ENCODE measurements at regions not wholly inside any gene's neighbourhood (a gene's known extent, or its start where the extent isn't known, plus 50 kb on each side); places are given as distances from the start of the nearest gene placed in this dataset.

DNA sequence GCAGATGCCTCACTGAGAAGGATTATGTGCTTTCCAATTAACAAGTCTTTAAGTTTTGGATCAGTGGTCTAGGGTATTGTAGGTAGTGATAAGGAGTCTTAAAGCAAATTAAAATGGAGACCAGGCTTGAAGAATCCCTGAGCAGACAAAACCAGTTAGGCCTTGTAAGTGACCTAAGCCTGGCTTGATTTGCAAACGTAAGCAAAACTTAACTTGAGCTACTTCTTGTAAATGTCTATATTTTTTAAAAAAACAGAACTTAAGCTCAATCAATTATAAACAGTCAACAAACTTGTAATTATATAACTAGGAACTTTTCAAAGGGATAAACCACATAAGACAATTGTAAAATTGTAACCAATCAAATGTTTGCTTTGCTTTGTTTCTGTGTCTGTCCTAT is 72.7 kb upstream of the NALF2 start:
- TF ChIP-seq, protein P1, sequence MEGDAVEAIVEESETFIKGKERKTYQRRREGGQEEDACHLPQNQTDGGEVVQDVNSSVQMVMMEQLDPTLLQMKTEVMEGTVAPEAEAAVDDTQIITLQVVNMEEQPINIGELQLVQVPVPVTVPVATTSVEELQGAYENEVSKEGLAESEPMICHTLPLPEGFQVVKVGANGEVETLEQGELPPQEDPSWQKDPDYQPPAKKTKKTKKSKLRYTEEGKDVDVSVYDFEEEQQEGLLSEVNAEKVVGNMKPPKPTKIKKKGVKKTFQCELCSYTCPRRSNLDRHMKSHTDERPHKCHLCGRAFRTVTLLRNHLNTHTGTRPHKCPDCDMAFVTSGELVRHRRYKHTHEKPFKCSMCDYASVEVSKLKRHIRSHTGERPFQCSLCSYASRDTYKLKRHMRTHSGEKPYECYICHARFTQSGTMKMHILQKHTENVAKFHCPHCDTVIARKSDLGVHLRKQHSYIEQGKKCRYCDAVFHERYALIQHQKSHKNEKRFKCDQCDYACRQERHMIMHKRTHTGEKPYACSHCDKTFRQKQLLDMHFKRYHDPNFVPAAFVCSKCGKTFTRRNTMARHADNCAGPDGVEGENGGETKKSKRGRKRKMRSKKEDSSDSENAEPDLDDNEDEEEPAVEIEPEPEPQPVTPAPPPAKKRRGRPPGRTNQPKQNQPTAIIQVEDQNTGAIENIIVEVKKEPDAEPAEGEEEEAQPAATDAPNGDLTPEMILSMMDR (IDR thresholded peaks at IDR 0.05; ENCODE audit: partially characterized antibody, unreplicated experiment) = no peak
- Mint-ChIP-seq H3K36me3 (ENCODE audit: unreplicated experiment) (no peaks in the 10 kb centered on the region), H3K27me3 (ENCODE audit: unreplicated experiment) (no peaks in the 10 kb centered on the region), H3K4me3 (ENCODE audit: unreplicated experiment) (no peak overlapping the region), H3K4me1 (ENCODE audit: low read depth, unreplicated experiment) (peaks cover 10% of the 10 kb centered on the region), H3K27ac (ENCODE audit: unreplicated experiment) (no peak overlapping the region), H3K9me3 (ENCODE audit: unreplicated experiment) (no peaks in the 10 kb centered on the region)
- no peak for DNase-seq

GRCh38 chrX:69430785-69431184 is 73.3 kb upstream of the NALF2 start:
- Mint-ChIP-seq H3K27me3 (ENCODE audit: unreplicated experiment) (no peaks in the 10 kb centered on the region), H3K27ac (ENCODE audit: unreplicated experiment) (no peak overlapping the region), H3K36me3 (ENCODE audit: unreplicated experiment) (no peaks in the 10 kb centered on the region), H3K4me1 (ENCODE audit: low read depth, unreplicated experiment) (peaks cover 10% of the 10 kb centered on the region), H3K9me3 (ENCODE audit: unreplicated experiment) (no peaks in the 10 kb centered on the region), H3K4me3 (ENCODE audit: unreplicated experiment) (no peak overlapping the region)
- no peak for DNase-seq
- TF ChIP-seq, protein P1 (IDR thresholded peaks at IDR 0.05; ENCODE audit: partially characterized antibody, unreplicated experiment) = no peak

GRCh38 chrX:69429339-69430015 is 74.6 kb upstream of the NALF2 start:
- H3K9me3 Mint-ChIP-seq (ENCODE audit: unreplicated experiment) = no peaks in the 10 kb centered on the region
- H3K27ac Mint-ChIP-seq (ENCODE audit: unreplicated experiment) = no peak overlapping the region
- no peaks in the 10 kb centered on the region for H3K27me3 Mint-ChIP-seq (ENCODE audit: unreplicated experiment)
- H3K4me3 Mint-ChIP-seq (ENCODE audit: unreplicated experiment) = no peak overlapping the region
- no peaks in the 10 kb centered on the region for H3K36me3 Mint-ChIP-seq (ENCODE audit: unreplicated experiment)
- TF ChIP-seq, protein P1 (IDR thresholded peaks at IDR 0.05; ENCODE audit: partially characterized antibody, unreplicated experiment) = no peak
- DNase-seq = no peak
- H3K4me1 Mint-ChIP-seq (ENCODE audit: low read depth, unreplicated experiment) = peaks cover 10% of the 10 kb centered on the region

- Mint-ChIP-seq H3K9me3 (ENCODE audit: unreplicated experiment) (no peaks in the 10 kb centered on the region), H3K36me3 (ENCODE audit: unreplicated experiment) (no peaks in the 10 kb centered on the region), H3K27ac (ENCODE audit: unreplicated experiment) (no peak overlapping the region), H3K27me3 (ENCODE audit: unreplicated experiment) (no peaks in the 10 kb centered on the region), H3K4me3 (ENCODE audit: unreplicated experiment) (no peak overlapping the region), H3K4me1 (ENCODE audit: low read depth, unreplicated experiment) (peaks cover 10% of the 10 kb centered on the region)
- TF ChIP-seq, protein P1 (IDR thresholded peaks at IDR 0.05; ENCODE audit: partially characterized antibody, unreplicated experiment) = no peak
- DNase-seq = no peak
These were observed 75.9 kb upstream of the NALF2 start for GRCh38 chrX:69428216-69428615.

DNA sequence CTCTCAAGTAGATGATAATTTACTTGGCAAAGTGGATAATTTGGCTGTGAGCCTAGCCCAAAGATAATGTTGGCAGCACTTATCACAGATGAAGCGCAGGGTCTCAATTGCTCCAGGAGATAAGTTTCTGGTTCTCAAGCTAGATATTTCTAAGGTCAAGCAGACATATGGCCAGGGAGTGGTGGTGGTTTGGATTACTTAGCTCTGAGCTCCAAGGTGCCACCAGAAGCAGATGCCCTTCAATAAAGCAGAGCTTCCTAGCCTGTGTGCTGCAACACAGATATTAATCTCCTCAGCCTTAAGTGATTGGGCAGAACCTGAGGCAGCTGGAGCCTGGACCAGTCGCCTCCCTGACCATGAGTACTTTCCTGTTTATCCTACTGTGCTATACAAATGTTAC is 79.2 kb upstream of the NALF2 start:
- Mint-ChIP-seq H3K4me1 (ENCODE audit: low read depth, unreplicated experiment) (peaks cover 6% of the 10 kb centered on the region), H3K9me3 (ENCODE audit: unreplicated experiment) (no peaks in the 10 kb centered on the region), H3K27ac (ENCODE audit: unreplicated experiment) (no peak overlapping the region), H3K36me3 (ENCODE audit: unreplicated experiment) (no peaks in the 10 kb centered on the region), H3K4me3 (ENCODE audit: unreplicated experiment) (no peak overlapping the region), H3K27me3 (ENCODE audit: unreplicated experiment) (no peaks in the 10 kb centered on the region)
- DNase-seq = no peak
- TF ChIP-seq, protein P1 (IDR thresholded peaks at IDR 0.05; ENCODE audit: partially characterized antibody, unreplicated experiment) = no peak
